MM.1S (cell line): ENCODE measurements at regions not wholly inside any gene's neighbourhood (a gene's known extent, or its start where the extent isn't known, plus 50 kb on each side); places are given as distances from the start of the nearest gene placed in this dataset.

ENCODE experiments used
- DNase-seq: peaks from one replicate; pipeline ENCODE4 v3.0.0-alpha.2; 2015
- H2AFZ ChIP-seq: fragments of 300-600 bp; sonication (generic); 2 replicates; pipeline ENCODE4 v1.6.0; 2016; ENCODE audit warnings: antibody characterized with exemption, low read length
- H3F3A ChIP-seq: fragments of 300-600 bp; sonication (generic); 2 replicates; pipeline ENCODE4 v1.6.1; 2016; ENCODE audit warnings: mild to moderate bottlenecking, antibody characterized with exemption, low read length, moderate library complexity, mixed read lengths; ENCODE audit not compliant: insufficient read depth
- H3K27ac ChIP-seq: fragments of 300-600 bp; sonication (generic); 2 replicates; pipeline ENCODE4 v1.5.1; 2016; ENCODE audit warnings: mild to moderate bottlenecking, low read length
- H3K27me3 ChIP-seq: fragments of 300-600 bp; sonication (generic); replicated peaks from 2 replicates; pipeline ENCODE4 v1.6.0; 2016; ENCODE audit warnings: low read length; ENCODE audit not compliant: insufficient read depth
- H3K36me3 ChIP-seq: fragments of 300-600 bp; sonication (generic); replicated peaks from 2 replicates; pipeline ENCODE4 v1.6.1; 2016; ENCODE audit warnings: mild to moderate bottlenecking, low read length, mixed read lengths; ENCODE audit not compliant: insufficient read depth
- H3K4me1 ChIP-seq: fragments of 300-600 bp; sonication (generic); 2 replicates; pipeline ENCODE4 v1.6.1; 2016; ENCODE audit warnings: low read length, mixed read lengths
- H3K4me2 ChIP-seq: fragments of 300-600 bp; sonication (generic); 2 replicates; pipeline ENCODE4 v1.6.0; 2016; ENCODE audit warnings: low read depth, low read length
- H3K4me3 ChIP-seq: fragments of 300-600 bp; sonication (generic); 2 replicates; pipeline ENCODE4 v1.5.1; 2016; ENCODE audit warnings: low read length, mixed read lengths
- H3K79me2 ChIP-seq: fragments of 300-600 bp; sonication (generic); 2 replicates; pipeline ENCODE4 v1.6.1; 2016; ENCODE audit warnings: mixed run types, low read length, mixed read lengths
- H3K9ac ChIP-seq: fragments of 300-600 bp; sonication (generic); 2 replicates; pipeline ENCODE4 v1.6.1; 2016; ENCODE audit warnings: low read length, mixed read lengths
- H3K9me2 ChIP-seq: fragments of 300-600 bp; sonication (generic); replicated peaks from 2 replicates; pipeline ENCODE4 v1.6.1; 2016; ENCODE audit warnings: mild to moderate bottlenecking, low read length, mixed read lengths; ENCODE audit not compliant: insufficient read depth
- H3K9me3 ChIP-seq: fragments of 300-600 bp; sonication (generic); replicated peaks from 2 replicates; pipeline ENCODE4 v1.6.1; 2016; ENCODE audit warnings: mild to moderate bottlenecking, low read length, mixed read lengths; ENCODE audit not compliant: insufficient read depth
- H4K20me1 ChIP-seq: fragments of 300-600 bp; sonication (generic); 2 replicates; pipeline ENCODE4 v1.6.1; 2016; ENCODE audit warnings: mild to moderate bottlenecking, low read length, moderate library complexity, mixed read lengths; ENCODE audit not compliant: insufficient read depth
- EZH2 ChIP-seq: fragments of 300-600 bp; sonication (generic); optimal IDR thresholded peaks from 2 replicates; pipeline ENCODE3; 2017; ENCODE audit warnings: low read depth, mild to moderate bottlenecking, antibody characterized with exemption, low read length, mixed read lengths
- EZH2phosphoT487 ChIP-seq: fragments of 300-600 bp; sonication (generic); IDR thresholded peaks from 2 replicates; pipeline ENCODE4 v1.6.1; 2018; ENCODE audit warnings: antibody characterized with exemption, low read length
- TF ChIP-seq, protein P1 (sequence below): fragments of 300-600 bp; sonication (generic); IDR thresholded peaks from 2 replicates; pipeline ENCODE4 v1.5.1; 2016; ENCODE audit warnings: antibody characterized with exemption, low read length, mixed read lengths

- Histone ChIP-seq H4K20me1 (no peaks in the 10 kb centered on the region), H3K27ac (no peak overlapping the region), H3K79me2 (no peaks in the 10 kb centered on the region), H3K9ac (no peak overlapping the region), H3K4me2 (no peak overlapping the region), H3K4me3 (no peak overlapping the region), H3K9me3 (no peaks in the 10 kb centered on the region), H3K36me3 (no peaks in the 10 kb centered on the region), H3K9me2 (no peaks in the 10 kb centered on the region), H3K27me3 (no peaks in the 10 kb centered on the region), H2AFZ (no peak overlapping the region), H3K4me1 (no peaks in the 10 kb centered on the region), H3F3A (no peaks in the 10 kb centered on the region)
- TF ChIP-seq, protein P1, sequence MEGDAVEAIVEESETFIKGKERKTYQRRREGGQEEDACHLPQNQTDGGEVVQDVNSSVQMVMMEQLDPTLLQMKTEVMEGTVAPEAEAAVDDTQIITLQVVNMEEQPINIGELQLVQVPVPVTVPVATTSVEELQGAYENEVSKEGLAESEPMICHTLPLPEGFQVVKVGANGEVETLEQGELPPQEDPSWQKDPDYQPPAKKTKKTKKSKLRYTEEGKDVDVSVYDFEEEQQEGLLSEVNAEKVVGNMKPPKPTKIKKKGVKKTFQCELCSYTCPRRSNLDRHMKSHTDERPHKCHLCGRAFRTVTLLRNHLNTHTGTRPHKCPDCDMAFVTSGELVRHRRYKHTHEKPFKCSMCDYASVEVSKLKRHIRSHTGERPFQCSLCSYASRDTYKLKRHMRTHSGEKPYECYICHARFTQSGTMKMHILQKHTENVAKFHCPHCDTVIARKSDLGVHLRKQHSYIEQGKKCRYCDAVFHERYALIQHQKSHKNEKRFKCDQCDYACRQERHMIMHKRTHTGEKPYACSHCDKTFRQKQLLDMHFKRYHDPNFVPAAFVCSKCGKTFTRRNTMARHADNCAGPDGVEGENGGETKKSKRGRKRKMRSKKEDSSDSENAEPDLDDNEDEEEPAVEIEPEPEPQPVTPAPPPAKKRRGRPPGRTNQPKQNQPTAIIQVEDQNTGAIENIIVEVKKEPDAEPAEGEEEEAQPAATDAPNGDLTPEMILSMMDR, result no peak
- no peak for TF ChIP-seq EZH2
- no peak for TF ChIP-seq EZH2phosphoT487
- DNase-seq, result no peak
Measured at GRCh38 chr12:58357511-58357910, 416.1 kb downstream of the ATP23 start.

DNA sequence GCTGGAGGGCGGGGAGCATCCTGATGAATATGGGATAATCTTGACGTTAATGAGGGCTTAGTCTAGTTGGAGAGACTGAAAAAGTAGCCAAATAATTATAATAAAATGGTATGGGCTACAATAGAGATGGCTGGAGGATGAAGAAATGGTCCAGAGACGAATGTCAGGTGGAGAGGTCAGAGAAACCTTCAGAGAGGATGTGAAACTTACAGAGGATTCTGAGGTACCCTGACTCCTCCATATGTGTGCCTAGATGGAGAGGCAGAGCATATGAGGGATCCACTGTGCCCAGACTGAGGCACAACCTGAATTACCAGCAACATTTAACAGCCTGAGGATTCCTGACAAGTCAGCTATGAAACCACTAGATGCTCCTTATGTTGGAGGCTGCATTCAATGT lies 417.0 kb downstream of the ATP23 start:
- Histone ChIP-seq H3K4me1 (no peaks in the 10 kb centered on the region), H3K9me3 (no peaks in the 10 kb centered on the region), H3K27me3 (no peaks in the 10 kb centered on the region), H3K9ac (no peak overlapping the region), H3K4me2 (no peak overlapping the region), H3K79me2 (no peaks in the 10 kb centered on the region), H2AFZ (no peak overlapping the region), H3K27ac (no peak overlapping the region), H3K4me3 (no peak overlapping the region), H3F3A (no peaks in the 10 kb centered on the region), H4K20me1 (no peaks in the 10 kb centered on the region), H3K36me3 (no peaks in the 10 kb centered on the region), H3K9me2 (no peaks in the 10 kb centered on the region)
- TF ChIP-seq EZH2phosphoT487 (no peak), EZH2 (no peak)
- TF ChIP-seq, protein P1, result no peak
- no peak for DNase-seq

- Histone ChIP-seq H3K4me2 (no peak overlapping the region), H3K27me3 (no peaks in the 10 kb centered on the region), H3K36me3 (no peaks in the 10 kb centered on the region), H3K27ac (no peak overlapping the region), H3K4me3 (no peak overlapping the region), H2AFZ (no peak overlapping the region), H3K4me1 (no peaks in the 10 kb centered on the region), H3K9me3 (no peaks in the 10 kb centered on the region), H3K79me2 (no peaks in the 10 kb centered on the region), H3K9me2 (no peaks in the 10 kb centered on the region), H3K9ac (no peak overlapping the region), H4K20me1 (no peaks in the 10 kb centered on the region), H3F3A (no peaks in the 10 kb centered on the region)
- TF ChIP-seq EZH2phosphoT487, result no peak
- TF ChIP-seq EZH2, result no peak
- TF ChIP-seq, protein P1, result no peak
- no peak for DNase-seq
Measured at GRCh38 chr12:58359084-58359483, 417.7 kb downstream of the ATP23 start.
